Nephron progenitor cell (in vitro differentiated cells): ENCODE measurements at regions not wholly inside any gene's neighbourhood (a gene's known extent, or its start where the extent isn't known, plus 50 kb on each side); places are given as distances from the start of the nearest gene placed in this dataset.

Source experiments
- DNase-seq: peaks from one replicate; pipeline ENCODE4 v3.0.0; 2021
- H3K27ac Mint-ChIP-seq: 2 replicates; pipeline ENCODE4 v1.8.0; 2021; ENCODE audit warnings: mild to moderate bottlenecking, moderate library complexity, mixed read lengths
- H3K27me3 Mint-ChIP-seq: 2 replicates; pipeline ENCODE4 v1.8.0; 2021; ENCODE audit warnings: mild to moderate bottlenecking, low read depth, mixed read lengths; ENCODE audit not compliant: poor library complexity
- H3K36me3 Mint-ChIP-seq: 2 replicates; pipeline ENCODE4 v1.8.0; 2021; ENCODE audit warnings: low read depth, mixed read lengths
- H3K4me1 Mint-ChIP-seq: 2 replicates; pipeline ENCODE4 v1.8.0; 2021; ENCODE audit warnings: mixed read lengths
- H3K4me3 Mint-ChIP-seq: 2 replicates; pipeline ENCODE4 v1.8.0; 2021; ENCODE audit warnings: mild to moderate bottlenecking, moderate library complexity, mixed read lengths
- H3K9me3 Mint-ChIP-seq: 2 replicates; pipeline ENCODE4 v1.8.0; 2021; ENCODE audit warnings: mild to moderate bottlenecking, moderate library complexity, mixed read lengths
- CTCF ChIP-seq: fragments of 200-600 bp; sonication (generic); IDR thresholded peaks from 2 replicates; pipeline ENCODE4 v1.5.0; 2021; ENCODE audit warnings: antibody characterized with exemption

GRCh38 chr2:199594443-199594842, 136.7 kb upstream of the SATB2 start:
- DNase-seq: no peak

GRCh38 chr2:199591826-199592225, 134.1 kb upstream of the SATB2 start:
- Mint-ChIP-seq H3K27ac (no peak overlapping the region), H3K4me3 (no peak overlapping the region), H3K4me1 (peaks cover 73% of the 10 kb centered on the region), H3K27me3 (peaks cover 4% of the 10 kb centered on the region), H3K36me3 (no peaks in the 10 kb centered on the region), H3K9me3 (no peaks in the 10 kb centered on the region)
- no peak for TF ChIP-seq CTCF
- DNase-seq: no peak

More at GRCh38 chr2:199594443-199594842, 136.7 kb upstream of the SATB2 start:
- Mint-ChIP-seq H3K27me3 (peaks cover 4% of the 10 kb centered on the region), H3K4me3 (no peak overlapping the region), H3K4me1 (peaks cover 51% of the 10 kb centered on the region), H3K27ac (no peak overlapping the region), H3K36me3 (no peaks in the 10 kb centered on the region), H3K9me3 (no peaks in the 10 kb centered on the region)
- TF ChIP-seq CTCF: no peak

- Mint-ChIP-seq H3K4me1 (peaks cover 80% of the 10 kb centered on the region), H3K4me3 (peak overlapping the region; percentile 55), H3K9me3 (no peaks in the 10 kb centered on the region), H3K36me3 (no peaks in the 10 kb centered on the region), H3K27ac (peak overlapping the region; percentile 84), H3K27me3 (peaks cover 4% of the 10 kb centered on the region)
- DNase-seq: peak; percentile 36
- TF ChIP-seq CTCF: no peak
These were observed 132.8 kb upstream of the SATB2 start for GRCh38 chr2:199590321-199591203.

- peaks cover 80% of the 10 kb centered on the region for H3K4me1 Mint-ChIP-seq
- no peak for TF ChIP-seq CTCF
- H3K4me3 Mint-ChIP-seq: no peak overlapping the region
- DNase-seq: peak; percentile 5
- no peak overlapping the region for H3K27ac Mint-ChIP-seq
- H3K36me3 Mint-ChIP-seq: no peaks in the 10 kb centered on the region
- peaks cover 4% of the 10 kb centered on the region for H3K27me3 Mint-ChIP-seq
- H3K9me3 Mint-ChIP-seq: no peaks in the 10 kb centered on the region
These were observed 131.6 kb upstream of the SATB2 start for GRCh38 chr2:199589306-199589705.

GRCh38 chr2:199588054-199588453, 130.3 kb upstream of the SATB2 start:
- no peaks in the 10 kb centered on the region for H3K9me3 Mint-ChIP-seq
- TF ChIP-seq CTCF: no peak
- peak overlapping the region; percentile 78 for H3K27ac Mint-ChIP-seq
- no peaks in the 10 kb centered on the region for H3K36me3 Mint-ChIP-seq
- H3K4me1 Mint-ChIP-seq: peaks cover 88% of the 10 kb centered on the region
- H3K4me3 Mint-ChIP-seq: no peak overlapping the region
- H3K27me3 Mint-ChIP-seq: peaks cover 4% of the 10 kb centered on the region
- DNase-seq: no peak

- peaks cover 4% of the 10 kb centered on the region for H3K27me3 Mint-ChIP-seq
- no peak overlapping the region for H3K27ac Mint-ChIP-seq
- peaks cover 87% of the 10 kb centered on the region for H3K4me1 Mint-ChIP-seq
- H3K36me3 Mint-ChIP-seq: no peaks in the 10 kb centered on the region
- H3K9me3 Mint-ChIP-seq: no peaks in the 10 kb centered on the region
- TF ChIP-seq CTCF: no peak
- DNase-seq: no peak
- H3K4me3 Mint-ChIP-seq: no peak overlapping the region
These were observed 128.9 kb upstream of the SATB2 start for GRCh38 chr2:199586646-199587045.
